Activated naive CD8-positive, alpha-beta T cell treated with anti-CD3 and anti-CD28 coated beads, Interleukin-2, amount 10 ng/mL, durations not matched to agents 7 days and 5 days (primary cell): ENCODE measurements at regions not wholly inside any gene's neighbourhood (a gene's known extent, or its start where the extent isn't known, plus 50 kb on each side); places are given as distances from the start of the nearest gene placed in this dataset.
"Not testable (repeated sequence)": the region's sequence is repeated elsewhere in the genome, so short reads cannot be mapped to it uniquely, and the experiment has no call there.

Experiments used
- ATAC-seq: fragments of 150-1000 bp; cut with Tn5 transposase; one replicate; pipeline ENCODE4 v1.10.0; 2021; ENCODE audit warnings: low read depth, moderate library complexity
- POLR2A ChIA-PET: fragments of 350-600 bp; sonication (Branson Sonifier 250); formaldehyde crosslinking; loops from one replicate; lab custom pipeline; 2021; ENCODE audit warnings: antibody characterized with exemption; lab: Charles Lee
- DNase-seq: peaks from one replicate; pipeline ENCODE4 v3.0.0; 2021
- H3K27ac Mint-ChIP-seq: one replicate; pipeline ENCODE4 v1.8.0; 2022; ENCODE audit warnings: mild to moderate bottlenecking, mixed read lengths
- H3K27me3 Mint-ChIP-seq: one replicate; pipeline ENCODE4 v1.8.0; 2022; ENCODE audit warnings: mild to moderate bottlenecking, moderate library complexity, mixed read lengths
- H3K36me3 Mint-ChIP-seq: one replicate; pipeline ENCODE4 v1.8.0; 2021; ENCODE audit warnings: mild to moderate bottlenecking, mixed read lengths
- H3K4me1 Mint-ChIP-seq: one replicate; pipeline ENCODE4 v1.8.0; 2021; ENCODE audit warnings: mixed read lengths
- H3K4me3 Mint-ChIP-seq: one replicate; pipeline ENCODE4 v1.8.0; 2022; ENCODE audit warnings: mild to moderate bottlenecking, moderate library complexity, mixed read lengths
- H3K9me3 Mint-ChIP-seq: one replicate; pipeline ENCODE4 v1.8.0; 2021; ENCODE audit warnings: mixed read lengths

GRCh38 chr7:84941936-84942335, 244.9 kb downstream of the SEMA3D start:
- no peak for ATAC-seq

GRCh38 chr7:84941291-84941690, 245.6 kb downstream of the SEMA3D start:
- no peaks in the 10 kb centered on the region for H3K27me3 Mint-ChIP-seq
- no peaks in the 10 kb centered on the region for H3K4me1 Mint-ChIP-seq
- H3K9me3 Mint-ChIP-seq: no peaks in the 10 kb centered on the region
- H3K36me3 Mint-ChIP-seq: no peaks in the 10 kb centered on the region
- no peak overlapping the region for H3K4me3 Mint-ChIP-seq
- ATAC-seq (no peak), DNase-seq (no peak)
- H3K27ac Mint-ChIP-seq: no peak overlapping the region
- POLR2A ChIA-PET: no interaction called here

More at GRCh38 chr7:84941936-84942335, 244.9 kb downstream of the SEMA3D start:
- POLR2A ChIA-PET: no interaction called here
- H3K27ac Mint-ChIP-seq: no peak overlapping the region
- H3K4me3 Mint-ChIP-seq: no peak overlapping the region
- no peak for DNase-seq
- H3K36me3 Mint-ChIP-seq: no peaks in the 10 kb centered on the region
- no peaks in the 10 kb centered on the region for H3K27me3 Mint-ChIP-seq
- no peaks in the 10 kb centered on the region for H3K9me3 Mint-ChIP-seq
- H3K4me1 Mint-ChIP-seq: no peaks in the 10 kb centered on the region

GRCh38 chr7:84939888-84940287, 247.0 kb downstream of the SEMA3D start:
- ATAC-seq: no peak
- H3K27me3 Mint-ChIP-seq: no peaks in the 10 kb centered on the region
- H3K27ac Mint-ChIP-seq: no peak overlapping the region
- POLR2A ChIA-PET: no interaction called here
- no peak for DNase-seq
- no peaks in the 10 kb centered on the region for H3K4me1 Mint-ChIP-seq
- no peaks in the 10 kb centered on the region for H3K36me3 Mint-ChIP-seq
- H3K9me3 Mint-ChIP-seq: no peaks in the 10 kb centered on the region
- H3K4me3 Mint-ChIP-seq: no peak overlapping the region

- H3K36me3 Mint-ChIP-seq: no peaks in the 10 kb centered on the region
- ATAC-seq (no peak), DNase-seq (no peak)
- no peak overlapping the region for H3K4me3 Mint-ChIP-seq
- no peak overlapping the region for H3K27ac Mint-ChIP-seq
- no peaks in the 10 kb centered on the region for H3K4me1 Mint-ChIP-seq
- H3K27me3 Mint-ChIP-seq: no peaks in the 10 kb centered on the region
- H3K9me3 Mint-ChIP-seq: no peaks in the 10 kb centered on the region
- POLR2A ChIA-PET: no interaction called here
Observed at GRCh38 chr7:84939442-84939841, 247.4 kb downstream of the SEMA3D start.

- Mint-ChIP-seq H3K4me1 (no peaks in the 10 kb centered on the region), H3K27me3 (no peaks in the 10 kb centered on the region), H3K36me3 (no peaks in the 10 kb centered on the region), H3K27ac (no peak overlapping the region), H3K4me3 (no peak overlapping the region), H3K9me3 (peaks cover 3% of the 10 kb centered on the region)
- POLR2A ChIA-PET: no interaction called here
- no peak for ATAC-seq
- no peak for DNase-seq
Observed at GRCh38 chr7:84924353-84924752, 262.5 kb downstream of the SEMA3D start.

GRCh38 chr7:84923348-84923747, 263.5 kb downstream of the SEMA3D start:
- ATAC-seq: no peak
- Mint-ChIP-seq H3K4me3 (no peak overlapping the region), H3K27ac (no peak overlapping the region), H3K27me3 (no peaks in the 10 kb centered on the region), H3K9me3 (peaks cover 3% of the 10 kb centered on the region), H3K4me1 (no peaks in the 10 kb centered on the region), H3K36me3 (no peaks in the 10 kb centered on the region)
- POLR2A ChIA-PET: no interaction called here
- DNase-seq: no peak

- no peak overlapping the region for H3K27ac Mint-ChIP-seq
- no peak overlapping the region for H3K4me3 Mint-ChIP-seq
- DNase-seq: no peak
- POLR2A ChIA-PET: no interaction called here
- no peaks in the 10 kb centered on the region for H3K27me3 Mint-ChIP-seq
- H3K36me3 Mint-ChIP-seq: no peaks in the 10 kb centered on the region
- H3K9me3 Mint-ChIP-seq: peaks cover 3% of the 10 kb centered on the region
- no peak for ATAC-seq
- H3K4me1 Mint-ChIP-seq: no peaks in the 10 kb centered on the region
Observed at GRCh38 chr7:84921154-84921553, 265.7 kb downstream of the SEMA3D start.

- H3K4me1 Mint-ChIP-seq, H3K36me3 Mint-ChIP-seq, ATAC-seq, H3K9me3 Mint-ChIP-seq, H3K4me3 Mint-ChIP-seq, H3K27ac Mint-ChIP-seq, DNase-seq, H3K27me3 Mint-ChIP-seq, POLR2A ChIA-PET: not testable (repeated sequence)
Observed at GRCh38 chr7:84916973-84917372, 269.9 kb downstream of the SEMA3D start.

- H3K27me3 Mint-ChIP-seq: no peaks in the 10 kb centered on the region
- no peak overlapping the region for H3K4me3 Mint-ChIP-seq
- no peak for ATAC-seq
- no peak overlapping the region for H3K27ac Mint-ChIP-seq
- no peaks in the 10 kb centered on the region for H3K36me3 Mint-ChIP-seq
- POLR2A ChIA-PET: no interaction called here
- H3K9me3 Mint-ChIP-seq: peaks cover 3% of the 10 kb centered on the region
- H3K4me1 Mint-ChIP-seq: no peaks in the 10 kb centered on the region
- no peak for DNase-seq
Observed at GRCh38 chr7:84916161-84916560, 270.7 kb downstream of the SEMA3D start.

GRCh38 chr7:84914598-84914997, 272.3 kb downstream of the SEMA3D start:
- H3K27ac Mint-ChIP-seq: no peak overlapping the region
- no peaks in the 10 kb centered on the region for H3K27me3 Mint-ChIP-seq
- no peaks in the 10 kb centered on the region for H3K36me3 Mint-ChIP-seq
- no peak overlapping the region for H3K4me3 Mint-ChIP-seq
- POLR2A ChIA-PET: no interaction called here
- H3K4me1 Mint-ChIP-seq: no peaks in the 10 kb centered on the region
- H3K9me3 Mint-ChIP-seq: no peaks in the 10 kb centered on the region
- DNase-seq (no peak), ATAC-seq (no peak)

GRCh38 chr7:84913731-84914130, 273.1 kb downstream of the SEMA3D start:
- H3K27ac Mint-ChIP-seq: no peak overlapping the region
- DNase-seq: no peak

GRCh38 chr7:84912993-84913635, 273.7 kb downstream of the SEMA3D start:
- Mint-ChIP-seq H3K27ac (no peak overlapping the region), H3K27me3 (no peaks in the 10 kb centered on the region), H3K36me3 (no peaks in the 10 kb centered on the region), H3K4me1 (no peaks in the 10 kb centered on the region), H3K9me3 (no peaks in the 10 kb centered on the region), H3K4me3 (no peak overlapping the region)
- POLR2A ChIA-PET: no interaction called here
- DNase-seq (no peak), ATAC-seq (no peak)

More at GRCh38 chr7:84913731-84914130, 273.1 kb downstream of the SEMA3D start:
- no peak overlapping the region for H3K4me3 Mint-ChIP-seq
- POLR2A ChIA-PET: no interaction called here
- no peaks in the 10 kb centered on the region for H3K36me3 Mint-ChIP-seq
- H3K4me1 Mint-ChIP-seq: no peaks in the 10 kb centered on the region
- ATAC-seq: no peak
- no peaks in the 10 kb centered on the region for H3K9me3 Mint-ChIP-seq
- no peaks in the 10 kb centered on the region for H3K27me3 Mint-ChIP-seq

- H3K4me1 Mint-ChIP-seq: no peaks in the 10 kb centered on the region
- ATAC-seq: no peak
- no peak overlapping the region for H3K4me3 Mint-ChIP-seq
- no peak for DNase-seq
- H3K36me3 Mint-ChIP-seq: no peaks in the 10 kb centered on the region
- H3K9me3 Mint-ChIP-seq: no peaks in the 10 kb centered on the region
- H3K27ac Mint-ChIP-seq: no peak overlapping the region
- POLR2A ChIA-PET: no interaction called here
- no peaks in the 10 kb centered on the region for H3K27me3 Mint-ChIP-seq
Observed at GRCh38 chr7:84912537-84912936, 274.3 kb downstream of the SEMA3D start.

GRCh38 chr7:84912018-84912417, 274.8 kb downstream of the SEMA3D start:
- Mint-ChIP-seq H3K27me3 (no peaks in the 10 kb centered on the region), H3K27ac (no peak overlapping the region), H3K36me3 (no peaks in the 10 kb centered on the region), H3K4me3 (no peak overlapping the region), H3K4me1 (no peaks in the 10 kb centered on the region), H3K9me3 (no peaks in the 10 kb centered on the region)
- POLR2A ChIA-PET: no interaction called here
- ATAC-seq (no peak), DNase-seq (no peak)

GRCh38 chr7:84911077-84911476, 275.8 kb downstream of the SEMA3D start:
- no peak overlapping the region for H3K27ac Mint-ChIP-seq
- POLR2A ChIA-PET: no interaction called here
- no peak for ATAC-seq
- DNase-seq: no peak
- H3K27me3 Mint-ChIP-seq: no peaks in the 10 kb centered on the region
- no peaks in the 10 kb centered on the region for H3K36me3 Mint-ChIP-seq
- no peaks in the 10 kb centered on the region for H3K4me1 Mint-ChIP-seq
- no peak overlapping the region for H3K4me3 Mint-ChIP-seq
- H3K9me3 Mint-ChIP-seq: no peaks in the 10 kb centered on the region
